GM21528 (cell line): ENCODE measurements at regions not wholly inside any gene's neighbourhood (a gene's known extent, or its start where the extent isn't known, plus 50 kb on each side); places are given as distances from the start of the nearest gene placed in this dataset.
"Not testable (repeated sequence)": the region's sequence is repeated elsewhere in the genome, so short reads cannot be mapped to it uniquely, and the experiment has no call there.

Experiments
- ATAC-seq: cut with Tn5 transposase; IDR thresholded peaks from one replicate; pipeline ENCODE4 v1.9.1; 2021; ENCODE audit warnings: mild to moderate bottlenecking, moderate library complexity; ENCODE audit not compliant: unreplicated experiment, low FRiP score

DNA sequence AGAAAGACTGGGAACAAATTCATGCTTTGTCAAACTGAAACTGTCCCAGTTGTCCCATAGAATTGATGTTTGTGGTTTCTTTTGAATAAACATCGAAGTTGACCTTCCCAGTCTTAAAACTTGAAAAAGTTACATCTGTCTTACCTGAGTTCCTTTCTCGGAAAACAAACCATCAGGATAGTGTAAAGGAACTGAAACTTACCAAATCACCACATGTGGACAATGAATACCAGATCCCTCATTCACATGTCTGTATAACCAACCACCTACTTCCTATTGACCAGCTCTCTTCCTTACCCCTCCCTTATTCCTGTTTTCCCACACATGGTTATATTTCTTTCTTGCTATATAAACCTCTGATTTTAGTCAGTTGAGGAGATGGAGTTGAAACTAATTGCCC, 791.7 kb upstream of the PCDH20 start:
- ATAC-seq, result no peak

DNA sequence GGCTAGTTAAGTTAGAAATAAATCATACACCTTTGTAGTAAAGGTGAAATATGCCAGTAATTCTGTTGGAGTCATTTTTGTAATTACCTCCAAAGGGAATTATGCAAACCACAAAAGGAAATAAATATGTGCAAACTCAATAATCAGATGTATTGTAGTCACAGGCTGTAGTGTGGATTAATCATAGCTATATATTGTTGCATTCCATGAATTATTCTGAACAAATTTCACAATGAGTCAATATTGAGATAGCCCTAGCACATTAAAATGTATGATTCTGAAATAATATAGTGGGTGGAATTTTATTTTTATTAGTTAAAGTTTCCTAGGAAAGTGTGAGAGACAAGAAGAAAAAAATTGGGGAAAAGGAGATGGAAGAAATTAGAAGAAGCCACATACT, 790.5 kb upstream of the PCDH20 start:
- no peak for ATAC-seq

DNA sequence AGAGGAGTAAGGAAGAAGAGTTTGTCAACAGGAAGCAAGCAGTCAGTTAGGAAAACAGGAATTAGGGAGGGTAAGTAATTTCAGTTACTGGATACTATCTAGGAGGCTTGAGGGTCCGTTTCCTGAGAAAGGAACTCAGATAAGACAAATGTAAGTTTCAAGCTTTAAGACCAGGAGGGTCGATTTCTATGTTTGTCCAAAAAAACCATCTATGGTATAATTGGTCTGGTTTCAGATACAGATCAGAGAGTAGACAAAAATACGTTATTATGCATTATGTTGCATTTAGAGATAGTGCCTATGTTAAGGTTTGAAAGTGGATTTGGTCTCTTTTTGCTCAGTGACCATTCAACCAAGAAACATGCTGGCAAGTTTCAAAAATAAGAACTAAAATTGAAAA, 789.6 kb upstream of the PCDH20 start:
- no peak for ATAC-seq

DNA sequence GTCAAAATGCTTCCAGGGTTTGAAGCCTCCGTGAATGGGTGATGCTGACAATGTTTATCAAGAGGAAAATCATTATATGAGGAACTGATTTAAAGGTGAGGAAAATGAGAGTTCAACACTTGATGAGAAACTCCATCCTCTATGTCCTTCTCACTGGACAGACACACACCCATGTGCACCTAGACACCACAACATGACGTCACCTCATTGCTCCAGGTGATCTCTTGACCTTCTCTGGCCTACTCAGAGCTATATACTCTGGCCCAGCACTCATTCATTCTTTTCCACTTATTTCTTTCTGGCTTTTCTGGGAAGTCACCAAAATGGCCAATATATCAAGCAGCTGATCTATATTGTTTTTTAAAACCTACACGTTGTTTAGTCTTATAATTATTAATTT, 778.7 kb upstream of the PCDH20 start:
- ATAC-seq, result no peak

DNA sequence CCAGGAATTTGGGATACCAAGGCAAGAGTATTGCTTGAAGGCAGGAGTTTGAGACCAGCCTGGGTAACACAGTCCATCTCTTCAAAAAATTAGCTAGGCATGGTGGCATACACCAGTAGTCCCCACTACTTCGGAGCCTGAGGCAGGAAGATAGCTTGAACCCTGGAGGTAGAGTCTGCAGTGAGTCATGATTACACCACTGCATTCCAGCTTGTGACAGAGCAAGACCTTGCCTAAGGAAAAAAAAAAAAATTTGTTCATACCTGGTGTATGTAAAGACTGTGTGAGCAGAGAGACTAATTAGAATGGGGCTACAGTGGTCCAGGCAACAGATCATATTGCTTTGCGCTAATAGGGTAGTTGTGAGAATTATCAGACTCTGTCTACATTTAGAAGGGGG, 778.3 kb upstream of the PCDH20 start:
- no peak for ATAC-seq

DNA sequence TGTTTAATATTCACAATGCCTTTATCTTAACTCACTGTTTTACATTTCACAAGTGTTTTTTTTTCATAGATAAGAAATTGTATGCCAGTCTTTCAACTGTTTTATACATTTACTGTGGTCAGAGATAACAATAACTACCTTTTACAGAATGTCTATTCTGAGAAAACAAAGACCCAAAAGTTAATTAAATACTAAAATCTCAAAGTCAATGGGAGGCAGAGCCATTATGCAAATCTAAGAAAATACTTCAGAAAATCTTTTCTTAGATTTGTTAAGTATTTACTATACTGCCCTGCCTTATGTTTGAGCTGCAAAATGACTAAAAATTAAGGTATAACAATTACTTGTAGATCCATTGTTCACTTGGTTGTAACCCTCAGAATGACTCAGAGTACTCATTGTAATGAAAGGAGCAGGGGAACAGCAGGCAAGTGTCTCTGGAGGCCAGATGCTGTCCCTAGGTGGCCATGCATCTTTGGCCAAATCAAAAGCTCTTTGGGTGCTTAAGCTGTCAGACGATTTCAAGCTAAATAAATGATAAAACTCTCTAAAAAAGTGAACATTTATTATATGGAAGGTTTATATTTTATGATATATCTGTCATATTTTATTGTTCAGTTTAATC, 770.1 kb upstream of the PCDH20 start:
- no peak for ATAC-seq

DNA sequence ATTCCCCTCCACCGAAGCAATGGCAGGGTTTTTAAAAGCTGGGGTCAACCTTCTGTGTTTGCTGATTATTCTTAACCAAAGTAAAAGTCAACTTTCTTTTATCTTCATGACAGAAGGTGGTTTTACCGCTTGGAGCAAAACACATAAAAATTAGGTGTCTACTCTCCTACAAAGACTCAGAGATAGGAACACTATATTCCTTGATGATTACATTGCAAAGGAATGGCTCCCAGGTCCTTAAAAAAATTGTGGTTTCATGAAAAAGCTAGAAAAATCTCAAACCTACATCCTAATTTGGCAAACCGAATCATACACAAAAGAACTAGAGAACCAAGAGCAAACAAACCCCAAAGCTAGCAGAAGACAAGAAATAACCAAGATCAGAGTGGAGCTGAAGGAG, 760.4 kb upstream of the PCDH20 start:
- ATAC-seq, result no peak

DNA sequence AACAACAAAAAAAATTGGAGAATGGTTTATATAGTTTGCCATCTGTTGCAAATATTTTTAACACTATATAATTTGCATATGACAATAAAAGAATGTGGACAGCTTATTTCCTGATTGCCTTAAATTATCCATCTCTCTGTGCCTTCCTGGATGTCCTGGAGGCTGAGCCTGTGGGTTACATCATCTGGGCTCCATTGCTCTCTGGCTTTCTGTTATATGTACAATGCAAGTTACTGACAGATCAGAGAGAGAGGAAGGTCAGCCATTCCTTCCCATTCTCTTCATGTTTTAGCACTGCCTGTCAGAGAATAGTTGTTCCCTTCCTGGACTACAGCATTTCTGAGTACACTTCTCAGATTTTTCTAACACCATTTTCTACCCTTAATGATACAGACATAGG, 758.3 kb upstream of the PCDH20 start:
- ATAC-seq, result no peak

DNA sequence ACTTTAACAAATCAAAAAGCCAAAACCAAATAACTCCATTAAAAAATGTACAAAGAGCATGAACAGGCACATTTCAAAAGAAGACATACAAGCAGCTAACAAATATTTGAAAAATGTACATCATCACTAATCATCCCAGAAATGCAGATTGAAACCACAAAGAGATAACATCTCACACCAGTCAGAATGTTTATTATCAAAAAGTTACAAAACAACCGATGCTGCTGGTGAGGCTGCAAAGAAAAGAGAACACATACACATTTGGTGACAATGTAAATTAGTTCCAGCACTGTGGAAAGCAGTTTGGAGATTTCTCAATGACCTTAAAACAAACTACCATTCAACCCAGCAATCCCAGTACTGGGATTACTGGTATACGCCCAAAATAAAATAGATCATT, 756.0 kb upstream of the PCDH20 start:
- ATAC-seq, result no peak

DNA sequence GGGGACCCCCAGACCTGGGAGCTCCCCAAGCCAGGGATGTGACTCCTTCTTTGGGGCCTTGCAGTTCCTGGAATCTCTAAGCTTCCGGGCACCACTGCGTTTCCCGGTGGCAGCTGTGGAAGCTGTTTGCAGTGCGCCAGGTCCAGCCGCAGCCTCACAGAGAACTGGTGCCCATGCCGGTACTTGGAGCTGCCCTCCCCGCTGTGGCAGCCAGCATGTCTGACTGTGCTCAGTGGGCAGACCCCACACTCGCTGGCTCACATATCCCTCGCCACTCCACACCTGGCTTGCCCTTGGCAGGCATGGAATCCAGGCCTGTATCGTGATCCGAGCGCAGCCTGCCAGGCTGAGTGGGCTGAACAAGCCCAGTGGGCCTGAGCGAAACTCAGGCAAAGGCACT, 753.2 kb upstream of the PCDH20 start:
- no peak for ATAC-seq

DNA sequence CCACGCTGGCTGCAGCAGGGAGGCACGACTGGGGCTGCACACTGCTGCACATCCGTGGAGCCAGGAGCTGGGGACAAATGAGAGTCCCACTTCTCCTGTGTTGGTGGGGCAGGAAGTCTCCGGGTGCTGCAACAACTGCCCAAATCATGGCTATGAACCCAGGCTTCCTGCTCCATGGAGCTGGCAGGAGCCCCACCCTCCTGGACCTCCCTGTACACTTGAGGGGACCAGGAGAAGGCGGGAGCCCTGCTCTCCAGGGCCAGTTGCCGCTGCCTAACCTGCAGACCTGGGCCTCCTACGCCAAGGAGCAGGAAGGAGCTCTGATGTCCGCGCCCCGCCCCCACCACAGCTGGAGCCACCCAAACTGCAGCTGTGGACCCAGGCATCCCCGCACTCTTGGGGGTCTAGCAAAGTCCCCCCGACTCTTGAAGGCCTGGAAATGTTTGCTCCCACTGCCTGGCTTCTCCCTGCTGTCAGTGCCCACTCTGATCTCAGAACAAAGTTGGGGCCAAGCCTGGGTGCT, 752.1 kb upstream of the PCDH20 start:
- no peak for ATAC-seq

DNA sequence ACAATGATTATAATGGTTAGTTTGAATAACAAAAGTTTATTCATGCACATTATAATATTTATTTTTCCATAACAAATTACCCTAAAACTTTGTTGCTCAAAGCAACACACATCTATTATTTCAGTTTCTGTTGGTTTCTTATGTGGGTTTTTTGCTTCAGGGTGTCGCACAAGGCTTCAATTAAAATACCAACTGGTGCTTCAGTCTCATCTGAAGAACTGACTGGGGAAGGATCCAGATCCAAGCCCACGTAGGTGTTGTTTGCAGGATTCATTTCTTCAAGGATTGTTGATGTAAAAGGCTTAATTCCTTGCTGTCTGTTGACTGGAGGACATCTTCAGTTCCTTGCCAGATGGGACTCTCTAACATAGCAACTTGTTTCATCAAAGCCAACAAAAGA, 747.2 kb upstream of the PCDH20 start:
- ATAC-seq, result no peak

DNA sequence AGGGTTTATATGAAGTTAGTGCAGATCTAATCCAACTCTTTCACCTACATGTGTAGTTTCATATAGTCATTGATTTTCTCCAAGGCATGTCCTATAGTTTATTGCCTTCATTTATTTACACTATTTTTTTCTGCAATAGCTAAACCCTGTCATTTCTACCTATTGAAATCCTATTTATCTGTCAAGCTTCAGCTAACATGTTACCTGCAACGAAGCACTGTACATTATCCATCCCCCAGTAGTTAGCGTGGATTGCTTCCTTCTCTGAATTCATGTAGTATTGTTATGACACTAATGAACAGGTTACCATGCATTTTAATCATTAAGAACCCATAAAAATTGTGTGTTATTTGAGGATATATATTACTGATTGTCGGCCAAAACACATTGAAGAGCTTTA, 742.9 kb upstream of the PCDH20 start:
- ATAC-seq, result no peak

DNA sequence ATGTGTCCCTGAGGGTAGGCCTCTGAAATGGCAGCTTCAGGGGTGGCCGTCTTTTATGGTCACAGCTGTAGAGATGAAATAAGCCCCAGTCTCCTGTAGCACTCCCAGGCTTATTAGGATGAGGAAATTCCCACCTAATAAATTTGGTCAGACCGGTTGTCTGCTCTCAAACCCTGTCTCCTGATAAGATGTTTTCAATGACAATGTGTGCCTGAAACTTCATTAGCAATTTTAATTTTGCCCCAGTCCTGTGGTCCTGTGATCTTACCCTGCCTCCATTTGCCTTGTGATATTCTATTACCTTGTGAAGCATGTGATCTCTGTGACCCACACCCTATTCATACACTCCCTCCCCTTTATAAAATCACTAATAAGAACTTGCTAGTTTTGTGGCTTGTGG, 736.1 kb upstream of the PCDH20 start:
- ATAC-seq, result not testable (repeated sequence)

DNA sequence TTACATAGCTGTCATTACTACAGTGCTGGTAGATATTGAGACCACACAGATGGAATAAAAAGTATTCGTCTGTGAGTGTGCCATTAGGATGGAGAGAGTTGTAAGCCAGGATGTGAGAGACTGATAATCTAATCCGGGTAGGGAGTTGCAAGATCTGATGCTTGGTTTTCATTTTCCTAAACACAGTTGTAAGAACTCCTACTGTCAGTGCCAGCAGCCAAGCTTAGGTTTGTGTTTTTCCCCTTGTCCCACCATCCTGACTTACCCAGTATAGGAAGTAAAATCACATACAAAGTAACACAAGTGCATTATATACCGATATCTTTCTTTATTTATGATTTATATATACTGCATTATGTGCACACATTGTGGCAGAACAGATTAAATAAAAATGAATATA, 726.4 kb upstream of the PCDH20 start:
- no peak for ATAC-seq

DNA sequence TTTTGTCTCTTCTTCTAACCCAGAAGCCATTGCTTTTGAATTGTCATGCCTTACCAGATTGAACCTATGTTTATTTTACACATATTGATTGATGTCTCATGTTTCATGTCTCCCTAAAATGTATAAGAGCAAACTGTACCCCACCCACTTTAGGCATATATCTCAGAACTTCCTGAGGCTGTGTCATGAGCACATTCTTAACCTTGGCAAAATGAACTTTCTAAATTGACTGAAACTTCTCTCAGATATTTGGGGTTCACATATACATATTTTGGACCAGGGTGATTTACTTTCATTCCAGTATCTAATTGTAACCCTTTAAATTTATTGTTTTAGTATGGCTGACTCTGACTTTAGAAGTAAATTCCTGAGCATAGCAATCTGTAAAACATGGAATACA, 723.9 kb upstream of the PCDH20 start:
- no peak for ATAC-seq

DNA sequence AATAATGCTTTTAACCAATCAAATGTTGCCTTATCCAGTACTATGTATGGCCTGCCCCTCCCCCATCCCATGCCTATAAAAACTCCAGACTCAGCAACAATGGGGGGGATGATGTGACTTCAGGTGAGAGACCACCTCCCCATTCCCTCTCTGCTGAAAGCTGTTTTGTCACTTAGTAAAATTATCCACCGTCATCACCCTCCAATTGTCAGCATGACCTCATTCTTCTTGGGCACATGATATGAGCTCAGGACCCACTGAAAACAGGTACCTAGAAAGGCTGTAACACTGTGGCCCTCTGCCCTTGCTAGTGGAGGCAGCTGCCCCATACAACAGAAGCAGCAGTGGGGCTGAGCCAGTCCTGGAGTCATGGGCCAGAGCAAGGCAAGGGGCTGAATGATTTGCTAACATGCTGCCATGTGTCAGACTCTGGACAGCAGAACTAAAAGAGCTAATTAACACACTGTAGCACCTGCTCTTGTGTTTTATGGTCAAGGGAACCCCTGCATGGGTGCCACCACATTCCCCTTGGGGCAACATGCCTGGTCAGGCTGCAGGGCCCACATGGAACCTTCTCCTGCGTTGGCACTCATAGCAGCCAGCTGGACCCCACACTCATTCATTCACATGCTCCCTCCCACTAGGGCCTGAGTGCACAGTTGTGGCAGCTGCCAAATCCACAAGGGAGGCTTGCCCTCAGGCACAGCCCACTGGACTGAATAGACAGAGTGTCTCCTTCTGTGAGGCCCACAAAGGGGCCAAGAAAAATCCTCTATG, 722.2 kb upstream of the PCDH20 start:
- ATAC-seq, result no peak

DNA sequence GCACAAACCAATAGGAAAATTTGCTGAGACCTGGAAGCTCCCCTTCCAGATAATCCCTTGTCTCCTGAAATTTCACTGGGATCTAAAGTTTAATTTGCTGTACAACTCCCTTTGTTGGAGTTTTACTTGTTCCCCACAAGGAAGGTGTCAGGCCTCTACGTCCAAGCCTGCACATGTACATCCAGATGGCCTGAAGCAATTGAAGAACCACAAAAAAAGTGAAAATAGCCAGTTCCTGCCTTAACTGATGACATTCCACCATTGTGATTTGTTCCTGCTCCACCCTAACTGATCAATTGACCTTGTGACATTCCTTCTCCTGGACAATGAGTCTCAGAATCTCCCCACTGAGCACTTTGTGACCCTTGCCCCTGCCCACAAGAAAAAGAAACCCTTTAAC, 716.0 kb upstream of the PCDH20 start:
- ATAC-seq, result no peak

DNA sequence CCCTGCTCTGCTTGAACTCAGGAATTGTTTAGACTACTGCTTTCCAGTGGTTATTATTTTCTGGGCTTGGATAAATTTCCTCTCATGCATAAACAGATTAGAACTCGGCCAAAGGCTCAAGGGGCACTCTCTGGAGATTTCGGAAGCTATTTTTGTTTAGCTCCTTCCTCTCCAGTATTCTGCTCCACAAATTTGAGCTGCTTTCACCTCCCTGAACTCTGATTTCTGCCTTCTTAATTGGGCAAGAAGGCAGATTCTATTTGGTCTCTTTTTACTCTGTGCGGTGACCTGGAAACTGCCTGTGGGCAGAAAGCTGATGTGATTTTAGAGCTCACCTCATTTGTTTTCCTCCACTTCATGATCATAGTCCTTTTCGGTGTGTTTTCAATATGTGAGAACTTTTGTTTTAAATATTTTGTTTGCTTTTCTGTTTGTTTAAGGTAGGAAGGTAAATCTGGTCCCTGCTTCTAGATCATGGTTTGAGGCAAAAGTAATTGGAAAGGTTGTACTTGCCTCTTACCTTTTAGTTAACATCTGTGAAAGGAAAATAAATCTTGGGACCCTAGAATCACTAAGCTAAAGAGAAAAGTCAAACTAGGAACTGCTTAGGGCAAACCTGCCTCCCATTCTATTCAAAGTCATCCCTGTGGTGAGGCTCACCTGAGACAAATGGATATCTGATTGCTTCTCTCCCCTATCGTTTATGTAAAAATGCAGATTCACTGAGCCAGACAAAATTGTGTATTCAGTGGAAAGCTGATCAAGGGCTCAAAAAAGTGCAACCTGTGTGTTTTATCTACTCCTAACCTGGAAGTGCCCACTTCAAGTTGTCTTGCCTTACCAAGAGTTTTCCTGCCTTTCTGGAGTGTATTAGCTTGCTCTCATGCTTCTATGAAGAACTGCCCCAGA, 714.7 kb upstream of the PCDH20 start:
- ATAC-seq, result no peak

DNA sequence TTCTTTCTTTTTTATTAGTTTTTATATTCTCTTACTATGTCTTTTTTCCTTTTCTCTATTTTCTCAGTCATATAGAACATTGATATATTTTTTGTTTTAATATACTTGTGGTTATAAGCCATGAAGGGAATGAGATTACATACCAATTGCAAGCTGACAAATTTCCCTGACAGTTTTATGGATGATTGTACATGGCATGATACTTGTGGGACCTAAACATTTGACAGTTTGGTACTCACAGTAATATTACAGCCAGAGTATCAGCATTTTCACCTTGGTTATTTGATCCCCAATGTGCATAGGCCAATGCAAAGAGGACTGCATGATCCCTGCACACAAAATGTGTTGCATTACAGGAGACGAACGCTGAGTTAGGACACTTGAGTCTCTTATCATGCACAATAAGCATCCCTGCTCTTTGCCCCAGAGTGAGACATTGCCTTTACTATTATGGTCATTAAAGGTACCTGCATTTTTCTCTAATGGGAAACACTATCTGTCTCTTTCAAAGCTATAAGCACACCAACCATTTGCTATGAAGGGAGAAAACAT, 713.4 kb upstream of the PCDH20 start:
- ATAC-seq, result no peak

DNA sequence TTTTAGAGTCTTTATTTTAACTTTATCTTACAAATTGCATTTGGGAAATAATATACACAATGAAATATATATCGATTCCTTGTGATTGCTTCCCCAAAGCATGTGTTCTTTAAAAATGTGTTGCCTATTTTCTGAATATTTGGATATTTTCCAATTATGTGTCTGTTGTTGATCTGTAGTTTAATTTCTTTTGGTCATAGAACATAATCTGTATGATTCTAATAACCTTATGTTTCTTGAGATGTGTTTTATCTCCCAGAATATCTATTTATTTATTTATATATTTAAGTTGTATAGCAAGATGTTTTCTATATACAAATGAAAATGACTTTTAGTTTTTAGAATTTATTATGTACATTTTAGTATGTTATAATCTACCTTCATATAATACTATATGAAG, 710.8 kb upstream of the PCDH20 start:
- ATAC-seq, result no peak
